OCI-LY7 (cell line): ENCODE measurements at regions not wholly inside any gene's neighbourhood (a gene's known extent, or its start where the extent isn't known, plus 50 kb on each side); places are given as distances from the start of the nearest gene placed in this dataset.

Experiments used
- BruUV-seq: library from RNA; stranded (reverse); fragments of 400-500 nt; replicated peaks from 2 replicates; lab custom pipeline; 2021; lab: Mats Ljungman, UMichigan
- CTCF ChIA-PET: fragments of 300-600 bp; sonication (Branson Sonifier 250); formaldehyde crosslinking; loops from one replicate; lab custom pipeline; 2022; ENCODE audit warnings: antibody characterized with exemption; ENCODE audit not compliant: unreplicated experiment; lab: Charles Lee
- POLR2A ChIA-PET: fragments of 300-600 bp; sonication (Branson Sonifier 250); formaldehyde crosslinking; loops from one replicate; lab custom pipeline; 2022; ENCODE audit warnings: antibody characterized with exemption; lab: Charles Lee
- DNase-seq: peaks from one replicate; pipeline ENCODE4 v3.0.0-alpha.2; 2015; ENCODE audit warnings: low spot score
- H2AFZ ChIP-seq: fragments of 200-600 bp; sonication (generic), shearing (Covaris generic); 2 replicates; pipeline ENCODE4 v1.6.1; 2014; ENCODE audit warnings: mild to moderate bottlenecking, antibody characterized with exemption, low read length, moderate library complexity
- H3K27ac ChIP-seq: fragments of 200-600 bp; sonication (generic); 2 replicates; pipeline ENCODE4 v1.5.1; 2014; ENCODE audit warnings: mixed run types, low read depth, mild to moderate bottlenecking, moderate library complexity, low read length, inconsistent platforms; ENCODE audit not compliant: poor library complexity, severe bottlenecking
- H3K36me3 ChIP-seq: fragments of 200-600 bp; sonication (generic); 2 replicates; pipeline ENCODE4 v1.6.1; 2014; ENCODE audit warnings: mild to moderate bottlenecking, antibody characterized with exemption, low read length, moderate library complexity, mixed read lengths; ENCODE audit not compliant: insufficient read depth
- H3K4me1 ChIP-seq: fragments of 200-600 bp; sonication (generic); 2 replicates; pipeline ENCODE4 v1.5.1; 2014; ENCODE audit warnings: mild to moderate bottlenecking, low read length; ENCODE audit not compliant: insufficient read depth, poor library complexity, severe bottlenecking
- H3K4me2 ChIP-seq: fragments of 200-600 bp; sonication (generic); 2 replicates; pipeline ENCODE4 v1.6.1; 2014; ENCODE audit warnings: mild to moderate bottlenecking, low read length
- H3K4me3 ChIP-seq: fragments of 200-600 bp; sonication (generic); 2 replicates; pipeline ENCODE4 v1.5.1; 2014; ENCODE audit warnings: mild to moderate bottlenecking, low read depth, low read length; ENCODE audit not compliant: poor library complexity, severe bottlenecking
- H3K79me2 ChIP-seq: fragments of 200-600 bp; sonication (generic); 2 replicates; pipeline ENCODE4 v1.6.1; 2016; ENCODE audit warnings: low read depth, mild to moderate bottlenecking, low read length, moderate library complexity, mixed read lengths; ENCODE audit not compliant: insufficient read depth
- H3K9me2 ChIP-seq: fragments of 200-600 bp; sonication (generic); 2 replicates; pipeline ENCODE4 v1.6.1; 2016; ENCODE audit warnings: mild to moderate bottlenecking, low read length, mixed read lengths; ENCODE audit not compliant: insufficient read depth
- H3K9me3 ChIP-seq: fragments of 200-600 bp; sonication (generic); 2 replicates; pipeline ENCODE4 v1.6.1; 2014; ENCODE audit warnings: mild to moderate bottlenecking, mixed run types, low read length, mixed read lengths
- H4K20me1 ChIP-seq: fragments of 200-600 bp; sonication (generic); 2 replicates; pipeline ENCODE4 v1.6.1; 2014; ENCODE audit warnings: mild to moderate bottlenecking, antibody characterized with exemption, low read length, moderate library complexity, mixed read lengths; ENCODE audit not compliant: insufficient read depth
- EZH2phosphoT487 ChIP-seq: fragments of 200-600 bp; sonication (generic); IDR thresholded peaks from 2 replicates; pipeline ENCODE4 v1.6.1; 2018; ENCODE audit warnings: low read depth, borderline replicate concordance, mild to moderate bottlenecking, mixed run types, antibody characterized with exemption, low read length, moderate library complexity, mixed read lengths
- intact Hi-C: fragments of 100-400 bp; cut with micrococcal nuclease; formaldehyde crosslinking; loops from one replicate; pipeline ENCODE4 v1.10.0; 2022; ENCODE audit not compliant: unreplicated experiment
- TF ChIP-seq, protein P1 (sequence below): fragments of 200-600 bp; sonication (generic); conservative IDR thresholded peaks from 2 replicates; pipeline ENCODE4 v1.5.1; 2014; ENCODE audit warnings: mild to moderate bottlenecking, antibody characterized with exemption, low read length, moderate library complexity, mixed read lengths

DNA sequence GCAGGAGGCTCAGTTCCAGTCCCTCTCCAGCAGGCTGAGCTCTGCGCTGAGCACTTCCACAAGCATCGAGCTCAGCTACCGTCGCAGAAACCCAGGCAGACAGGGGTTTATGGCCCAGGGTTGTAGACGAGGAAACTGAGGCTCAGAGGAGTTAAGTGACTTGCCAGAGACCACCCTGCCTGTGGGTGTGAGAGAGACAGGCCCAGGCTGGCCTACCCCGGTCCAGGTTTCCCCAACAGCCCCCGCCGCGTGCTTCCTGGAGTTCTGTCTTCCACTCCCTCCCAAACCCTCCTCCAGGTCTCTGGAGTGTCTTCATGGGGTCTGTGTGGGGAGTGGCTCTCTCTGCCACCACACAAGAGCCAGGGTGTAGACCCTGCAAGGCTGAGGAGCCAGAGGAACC lies 615.9 kb downstream of the PTPRU start:
- intact Hi-C loops = no loop called here
- CTCF ChIA-PET = no interaction called here
- BruUV-seq = no TSS peak
- H3K4me2 ChIP-seq = no peak overlapping the region
- H3K36me3 ChIP-seq = no peaks in the 10 kb centered on the region
- no peaks in the 10 kb centered on the region for H4K20me1 ChIP-seq
- no peak overlapping the region for H2AFZ ChIP-seq
- no peak for DNase-seq
- POLR2A ChIA-PET = no interaction called here
- TF ChIP-seq EZH2phosphoT487 = no peak
- TF ChIP-seq, protein P1, sequence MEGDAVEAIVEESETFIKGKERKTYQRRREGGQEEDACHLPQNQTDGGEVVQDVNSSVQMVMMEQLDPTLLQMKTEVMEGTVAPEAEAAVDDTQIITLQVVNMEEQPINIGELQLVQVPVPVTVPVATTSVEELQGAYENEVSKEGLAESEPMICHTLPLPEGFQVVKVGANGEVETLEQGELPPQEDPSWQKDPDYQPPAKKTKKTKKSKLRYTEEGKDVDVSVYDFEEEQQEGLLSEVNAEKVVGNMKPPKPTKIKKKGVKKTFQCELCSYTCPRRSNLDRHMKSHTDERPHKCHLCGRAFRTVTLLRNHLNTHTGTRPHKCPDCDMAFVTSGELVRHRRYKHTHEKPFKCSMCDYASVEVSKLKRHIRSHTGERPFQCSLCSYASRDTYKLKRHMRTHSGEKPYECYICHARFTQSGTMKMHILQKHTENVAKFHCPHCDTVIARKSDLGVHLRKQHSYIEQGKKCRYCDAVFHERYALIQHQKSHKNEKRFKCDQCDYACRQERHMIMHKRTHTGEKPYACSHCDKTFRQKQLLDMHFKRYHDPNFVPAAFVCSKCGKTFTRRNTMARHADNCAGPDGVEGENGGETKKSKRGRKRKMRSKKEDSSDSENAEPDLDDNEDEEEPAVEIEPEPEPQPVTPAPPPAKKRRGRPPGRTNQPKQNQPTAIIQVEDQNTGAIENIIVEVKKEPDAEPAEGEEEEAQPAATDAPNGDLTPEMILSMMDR = no peak
- no peaks in the 10 kb centered on the region for H3K4me1 ChIP-seq
- H3K79me2 ChIP-seq = no peaks in the 10 kb centered on the region
- H3K27ac ChIP-seq = no peak overlapping the region
- H3K4me3 ChIP-seq = no peak overlapping the region
- H3K9me2 ChIP-seq = no peaks in the 10 kb centered on the region
- H3K9me3 ChIP-seq = no peaks in the 10 kb centered on the region

DNA sequence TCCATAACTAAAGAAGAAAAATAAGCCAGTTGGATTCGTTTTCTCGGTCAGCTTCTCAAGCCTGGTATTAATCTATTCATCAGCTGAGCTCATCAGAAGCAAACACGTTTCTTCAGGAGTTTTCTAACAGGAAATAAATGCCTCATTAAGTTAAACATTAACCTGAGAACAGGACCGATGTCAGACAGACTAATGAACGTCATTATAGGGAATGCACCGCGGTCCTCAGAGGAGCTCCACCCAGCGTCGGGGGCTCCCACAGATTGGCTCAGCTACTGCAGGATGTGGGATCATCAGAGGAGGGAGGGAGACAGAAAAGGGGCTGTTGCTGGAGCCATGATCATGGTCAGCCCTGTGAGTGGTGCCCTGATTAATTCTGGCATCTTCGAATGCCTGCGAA lies 615.4 kb downstream of the PTPRU start:
- POLR2A ChIA-PET = no interaction called here
- Histone ChIP-seq H3K27ac (no peak overlapping the region), H4K20me1 (no peaks in the 10 kb centered on the region), H3K4me3 (no peak overlapping the region), H3K9me2 (no peaks in the 10 kb centered on the region), H3K4me1 (no peaks in the 10 kb centered on the region), H3K9me3 (no peaks in the 10 kb centered on the region), H3K4me2 (no peak overlapping the region), H2AFZ (no peak overlapping the region), H3K36me3 (no peaks in the 10 kb centered on the region), H3K79me2 (no peaks in the 10 kb centered on the region)
- CTCF ChIA-PET = no interaction called here
- TF ChIP-seq, protein P1 = no peak
- no peak for TF ChIP-seq EZH2phosphoT487
- no TSS peak for BruUV-seq
- intact Hi-C loops = no loop called here
- DNase-seq = no peak

DNA sequence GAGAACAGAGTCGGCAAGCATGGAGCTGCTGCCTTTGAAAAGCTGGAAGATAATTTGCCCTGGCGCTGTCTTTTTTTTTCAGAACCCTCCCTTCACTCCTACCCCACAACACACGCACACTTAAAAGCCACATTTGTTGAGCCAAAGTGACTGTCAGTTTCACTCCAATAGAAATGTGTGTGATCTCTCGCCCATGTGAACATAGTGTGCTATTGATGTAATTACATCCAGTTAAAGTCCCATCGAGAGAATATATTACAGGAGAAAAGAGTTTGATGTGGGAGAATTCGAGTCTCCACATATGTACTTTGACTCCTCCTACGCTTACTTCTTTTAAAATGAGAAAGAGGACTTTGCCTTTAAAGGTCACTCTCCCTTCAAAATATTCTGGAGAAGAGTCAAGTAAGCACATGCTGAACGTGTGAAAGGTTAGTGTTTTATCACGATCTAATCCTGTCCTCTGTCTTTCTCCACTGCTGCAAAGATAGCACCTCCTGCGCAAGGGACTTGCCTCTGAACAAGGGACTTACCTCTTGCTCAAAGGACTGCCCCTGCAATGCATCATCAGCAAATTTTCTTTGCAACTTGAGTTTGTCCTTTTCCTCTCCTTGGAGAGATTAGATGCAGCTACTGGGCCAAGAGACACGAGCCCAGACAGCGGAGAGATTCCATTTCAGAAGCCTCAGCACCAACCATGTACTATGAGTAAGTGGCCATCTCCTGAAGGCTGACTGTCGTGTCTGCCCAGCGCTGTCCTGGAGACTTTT lies 613.9 kb downstream of the PTPRU start:
- no peaks in the 10 kb centered on the region for H3K36me3 ChIP-seq
- H3K4me2 ChIP-seq = no peak overlapping the region
- H2AFZ ChIP-seq = no peak overlapping the region
- ChIA-PET POLR2A (no interaction called here), CTCF (no interaction called here)
- TF ChIP-seq, protein P1 = no peak
- TF ChIP-seq EZH2phosphoT487 = no peak
- H4K20me1 ChIP-seq = no peaks in the 10 kb centered on the region
- no TSS peak for BruUV-seq
- H3K9me3 ChIP-seq = no peaks in the 10 kb centered on the region
- no peak overlapping the region for H3K27ac ChIP-seq
- no peak overlapping the region for H3K4me3 ChIP-seq
- DNase-seq = no peak
- intact Hi-C loops = loop anchor here (1.0 to 5.0 kb wide), 3 partner anchors 57 to 613 kb away; partner anchors contain the start of gene PTPRU
- H3K9me2 ChIP-seq = no peaks in the 10 kb centered on the region
- no peaks in the 10 kb centered on the region for H3K79me2 ChIP-seq
- H3K4me1 ChIP-seq = no peaks in the 10 kb centered on the region
